GM19438 (cell line): ENCODE measurements at regions not wholly inside any gene's neighbourhood (a gene's known extent, or its start where the extent isn't known, plus 50 kb on each side); places are given as distances from the start of the nearest gene placed in this dataset.

Experiments
- ATAC-seq: cut with Tn5 transposase; IDR thresholded peaks from one replicate; pipeline ENCODE4 v1.9.1; 2021; ENCODE audit warnings: low read depth; ENCODE audit not compliant: unreplicated experiment

GRCh38 chr13:91127995-91128394 is 219.5 kb upstream of the MIR17HG start:
- ATAC-seq, result no peak

- no peak for ATAC-seq
Observed at GRCh38 chr13:91132381-91132780, 215.1 kb upstream of the MIR17HG start.

- ATAC-seq, result no peak
Observed at GRCh38 chr13:91132786-91133185, 214.7 kb upstream of the MIR17HG start.

- peak; percentile 67 for ATAC-seq
Observed at GRCh38 chr13:91133941-91134802, 213.3 kb upstream of the MIR17HG start.

- no peak for ATAC-seq
Observed at GRCh38 chr13:91134803-91135184, 212.7 kb upstream of the MIR17HG start.

- no peak for ATAC-seq
Observed at GRCh38 chr13:91135376-91135775, 212.1 kb upstream of the MIR17HG start.

- ATAC-seq, result no peak
Observed at GRCh38 chr13:91135968-91136367, 211.5 kb upstream of the MIR17HG start.

- ATAC-seq, result no peak
Observed at GRCh38 chr13:91136806-91137205, 210.7 kb upstream of the MIR17HG start.

GRCh38 chr13:91139232-91139631 is 208.3 kb upstream of the MIR17HG start:
- ATAC-seq, result no peak

GRCh38 chr13:91141543-91142061 is 205.9 kb upstream of the MIR17HG start:
- no peak for ATAC-seq

- ATAC-seq, result no peak
Observed at GRCh38 chr13:91142572-91142971, 204.9 kb upstream of the MIR17HG start.

- no peak for ATAC-seq
Observed at GRCh38 chr13:91144054-91144453, 203.4 kb upstream of the MIR17HG start.

- no peak for ATAC-seq
Observed at GRCh38 chr13:91144486-91144885, 203.0 kb upstream of the MIR17HG start.

- ATAC-seq, result no peak
Observed at GRCh38 chr13:91145571-91146205, 201.8 kb upstream of the MIR17HG start.

GRCh38 chr13:91146601-91147000 is 200.9 kb upstream of the MIR17HG start:
- ATAC-seq, result no peak

GRCh38 chr13:91148098-91148497 is 199.4 kb upstream of the MIR17HG start:
- no peak for ATAC-seq

GRCh38 chr13:91151921-91152320 is 195.6 kb upstream of the MIR17HG start:
- ATAC-seq, result no peak

GRCh38 chr13:91153372-91153771 is 194.1 kb upstream of the MIR17HG start:
- no peak for ATAC-seq

GRCh38 chr13:91154558-91155353 is 192.7 kb upstream of the MIR17HG start:
- ATAC-seq, result peak; percentile 87

- ATAC-seq, result no peak
Observed at GRCh38 chr13:91155512-91156114, 191.9 kb upstream of the MIR17HG start.
